DND-41 (cell line): ENCODE measurements at regions not wholly inside any gene's neighbourhood (a gene's known extent, or its start where the extent isn't known, plus 50 kb on each side); places are given as distances from the start of the nearest gene placed in this dataset.

Source experiments
- EZH2 ChIP-seq: IDR thresholded peaks from 3 replicates; pipeline ENCODE4 v1.6.1; 2012; ENCODE audit warnings: borderline replicate concordance, low read depth, mild to moderate bottlenecking, moderate library complexity, low read length, inconsistent platforms; ENCODE audit not compliant: severe bottlenecking
- TF ChIP-seq, protein P1 (sequence below): IDR thresholded peaks from 2 replicates; pipeline ENCODE4 v1.5.1; 2012; ENCODE audit warnings: borderline replicate concordance, low read length, moderate library complexity, mild to moderate bottlenecking; ENCODE audit not compliant: poor library complexity, severe bottlenecking; ENCODE audit errors: extremely low read depth

DNA sequence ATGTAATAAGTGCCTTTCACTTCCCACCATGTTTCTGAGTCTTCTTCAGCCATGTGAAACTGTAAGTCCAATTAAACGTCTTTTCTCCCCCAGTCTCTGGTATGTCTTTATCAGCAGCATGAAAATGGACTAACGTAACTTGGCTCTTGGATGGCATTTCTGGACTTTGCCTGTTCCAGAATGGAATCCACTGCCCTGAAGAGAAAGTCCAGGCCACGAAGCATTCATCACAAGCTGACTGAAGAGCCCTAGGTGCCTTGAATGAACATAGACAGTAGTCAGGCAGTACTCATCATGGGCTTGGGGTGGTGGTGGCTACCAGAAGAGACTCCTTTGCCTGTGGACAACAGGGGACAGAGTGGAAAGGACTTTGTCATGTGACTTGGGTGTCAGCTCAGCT is 1505.0 kb downstream of the SI start:
- TF ChIP-seq, protein P1, sequence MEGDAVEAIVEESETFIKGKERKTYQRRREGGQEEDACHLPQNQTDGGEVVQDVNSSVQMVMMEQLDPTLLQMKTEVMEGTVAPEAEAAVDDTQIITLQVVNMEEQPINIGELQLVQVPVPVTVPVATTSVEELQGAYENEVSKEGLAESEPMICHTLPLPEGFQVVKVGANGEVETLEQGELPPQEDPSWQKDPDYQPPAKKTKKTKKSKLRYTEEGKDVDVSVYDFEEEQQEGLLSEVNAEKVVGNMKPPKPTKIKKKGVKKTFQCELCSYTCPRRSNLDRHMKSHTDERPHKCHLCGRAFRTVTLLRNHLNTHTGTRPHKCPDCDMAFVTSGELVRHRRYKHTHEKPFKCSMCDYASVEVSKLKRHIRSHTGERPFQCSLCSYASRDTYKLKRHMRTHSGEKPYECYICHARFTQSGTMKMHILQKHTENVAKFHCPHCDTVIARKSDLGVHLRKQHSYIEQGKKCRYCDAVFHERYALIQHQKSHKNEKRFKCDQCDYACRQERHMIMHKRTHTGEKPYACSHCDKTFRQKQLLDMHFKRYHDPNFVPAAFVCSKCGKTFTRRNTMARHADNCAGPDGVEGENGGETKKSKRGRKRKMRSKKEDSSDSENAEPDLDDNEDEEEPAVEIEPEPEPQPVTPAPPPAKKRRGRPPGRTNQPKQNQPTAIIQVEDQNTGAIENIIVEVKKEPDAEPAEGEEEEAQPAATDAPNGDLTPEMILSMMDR: no peak
- TF ChIP-seq EZH2: no peak
